Endothelial cell of umbilical vein (primary cell): ENCODE measurements at regions not wholly inside any gene's neighbourhood (a gene's known extent, or its start where the extent isn't known, plus 50 kb on each side); places are given as distances from the start of the nearest gene placed in this dataset.

ENCODE experiments used
- BruUV-seq: library from RNA; stranded (reverse); fragments of 400-500 nt; replicated peaks from 2 replicates; lab custom pipeline; 2021; lab: Mats Ljungman, UMichigan
- CTCF ChIA-PET: fragments of 300-600, 350-600 bp; sonication (Branson Sonifier 250); formaldehyde crosslinking; loops from one replicate; lab custom pipeline; 2021; ENCODE audit warnings: antibody characterized with exemption, inconsistent platforms; lab: Charles Lee
- POLR2A ChIA-PET: fragments of 300-600, 350-600 bp; sonication (Branson Sonifier 250); formaldehyde crosslinking; loops from one replicate; lab custom pipeline; 2021; ENCODE audit warnings: antibody characterized with exemption, inconsistent platforms; lab: Charles Lee
- DNase-seq: peaks from one replicate; pipeline ENCODE4 v3.0.0-alpha.2; 2011; ENCODE audit warnings: low read depth, low spot score
- FAIRE-seq: peaks from 2 replicates; lab custom pipeline; 2011; peaks lifted over from hg19 to GRCh38; lab: Jason Lieb, UNC
- H2AFZ ChIP-seq: 2 replicates; pipeline ENCODE4 v1.6.0; 2012; ENCODE audit warnings: low read depth, low read length, control low read depth, inconsistent platforms
- H3K27ac ChIP-seq: 2 replicates; pipeline ENCODE4 v1.5.1; 2011; ENCODE audit warnings: low read depth, mild to moderate bottlenecking, control low read depth, low read length, moderate library complexity; ENCODE audit not compliant: insufficient read depth
- H3K27me3 ChIP-seq, 2 experiments: 2 replicates each; pipeline versions ENCODE4 v1.6.0 to v1.6.1; 2011; ENCODE audit warnings: low read length in 2 of 2, mixed read lengths in 1 of 2; ENCODE audit not compliant: control insufficient read depth in 2 of 2, insufficient read depth in 2 of 2
- H3K36me3 ChIP-seq, 2 experiments: 2 replicates in 1 of 2; 3 replicates in 1 of 2; pipeline ENCODE4 v1.5.1; 2011; ENCODE audit warnings: low read length in 2 of 2, mild to moderate bottlenecking in 1 of 2, moderate library complexity in 1 of 2; ENCODE audit not compliant: control insufficient read depth in 2 of 2, insufficient read depth in 2 of 2; ENCODE audit errors: extremely low read depth in 1 of 2
- H3K4me1 ChIP-seq: 3 replicates; pipeline ENCODE4 v1.5.1; 2011; ENCODE audit warnings: mild to moderate bottlenecking, low read length; ENCODE audit not compliant: control insufficient read depth, insufficient read depth; ENCODE audit errors: extremely low read depth
- H3K4me2 ChIP-seq: 2 replicates; pipeline ENCODE4 v1.6.1; 2011; ENCODE audit warnings: low read length, control low read depth, mixed read lengths; ENCODE audit not compliant: insufficient read depth
- H3K4me3 ChIP-seq, 3 experiments: fragments of 200-600 bp in 1 of 3; sonication (generic), shearing (Covaris generic) in 1 of 3; replicated peaks in 1 of 3; 2 replicates each; pipeline ENCODE4 v1.5.1; 2011 to 2016; ENCODE audit warnings: control low read depth in 3 of 3, low read length in 3 of 3, mild to moderate bottlenecking in 2 of 3, inconsistent platforms in 1 of 3, low read depth in 1 of 3, moderate library complexity in 1 of 3; ENCODE audit not compliant: insufficient read depth in 1 of 3
- H3K79me2 ChIP-seq: 2 replicates; pipeline ENCODE4 v1.6.0; 2012; ENCODE audit warnings: low read length, inconsistent platforms; ENCODE audit not compliant: control insufficient read depth, insufficient read depth
- H3K9ac ChIP-seq: replicated peaks from 2 replicates; pipeline ENCODE3; 2011; ENCODE audit warnings: low read length, control low read depth; ENCODE audit not compliant: insufficient read depth; ENCODE audit errors: extremely low read depth
- H3K9me1 ChIP-seq: replicated peaks from 3 replicates; pipeline ENCODE4 v1.6.0; 2011; ENCODE audit warnings: mild to moderate bottlenecking, low read length; ENCODE audit not compliant: control insufficient read depth, insufficient read depth; ENCODE audit errors: extremely low read depth
- H3K9me3 ChIP-seq: replicated peaks from 2 replicates; pipeline ENCODE4 v1.5.1; 2012; ENCODE audit warnings: low read length, inconsistent platforms; ENCODE audit not compliant: control insufficient read depth, insufficient read depth
- H4K20me1 ChIP-seq: replicated peaks from 2 replicates; pipeline ENCODE3; 2011; ENCODE audit warnings: mild to moderate bottlenecking, low read length; ENCODE audit not compliant: control insufficient read depth, insufficient read depth; ENCODE audit errors: extremely low read depth
- EZH2 ChIP-seq: IDR thresholded peaks from 2 replicates; pipeline ENCODE4 v1.6.1; 2012; ENCODE audit warnings: borderline replicate concordance, low read depth, mild to moderate bottlenecking, moderate library complexity, low read length, inconsistent platforms; ENCODE audit not compliant: severe bottlenecking
- FOS ChIP-seq: IDR thresholded peaks from 2 replicates; pipeline ENCODE4 v1.6.1; 2011; ENCODE audit warnings: mild to moderate bottlenecking, low read length, moderate library complexity, borderline replicate concordance; ENCODE audit not compliant: insufficient read depth
- GATA2 ChIP-seq: IDR thresholded peaks from 2 replicates; pipeline ENCODE4 v1.7.0; 2011; ENCODE audit warnings: low read depth, mild to moderate bottlenecking, moderate library complexity, mixed read lengths, low read length; ENCODE audit not compliant: insufficient read length, insufficient read depth
- JUN ChIP-seq: IDR thresholded peaks from 2 replicates; pipeline ENCODE4 v1.6.1; 2011; ENCODE audit warnings: borderline replicate concordance, low read depth; ENCODE audit not compliant: insufficient read length, insufficient read depth
- MYC ChIP-seq: IDR thresholded peaks from one replicate; pipeline ENCODE4 v1.6.1; 2011; ENCODE audit warnings: mild to moderate bottlenecking, low read depth, low read length
- POLR2A ChIP-seq: IDR thresholded peaks from 2 replicates; pipeline ENCODE4 v1.6.1; 2012; ENCODE audit warnings: low read depth, mild to moderate bottlenecking, control low read depth, low read length
- POLR2AphosphoS5 ChIP-seq: IDR thresholded peaks from 2 replicates; pipeline ENCODE4 v1.6.1; 2012; ENCODE audit warnings: low read depth, mild to moderate bottlenecking, control low read depth, low read length, moderate library complexity; ENCODE audit not compliant: insufficient read depth
- dilution Hi-C: fragments of 300-500 bp; cut with MboI; formaldehyde crosslinking; loops from one replicate; pipeline ENCODE4 v1.15.0; 2019; ENCODE audit warnings: low sequenced_read_pairs; ENCODE audit not compliant: extremely low pct_ligation_motif_present
- intact Hi-C: fragments of 100-400 bp; cut with micrococcal nuclease; formaldehyde crosslinking; loops from one replicate; pipeline ENCODE4 v1.10.0; 2022
- TF ChIP-seq, protein P1 (sequence below), 2 donors: IDR thresholded peaks; 1 replicate in 1 of 2; 2 replicates in 1 of 2; pipeline ENCODE4 v1.5.1; 2011; ENCODE audit warnings: low read length in 2 of 2, mild to moderate bottlenecking in 2 of 2, moderate library complexity in 2 of 2, control low read depth in 1 of 2, inconsistent platforms in 1 of 2, low read depth in 1 of 2; ENCODE audit not compliant: insufficient read depth in 1 of 2; ENCODE audit errors: extremely low read depth in 1 of 2
- TF ChIP-seq, protein P2 (sequence below): IDR thresholded peaks from 2 replicates; pipeline ENCODE4 v1.6.1; 2011; ENCODE audit not compliant: insufficient read depth, insufficient read length

DNA sequence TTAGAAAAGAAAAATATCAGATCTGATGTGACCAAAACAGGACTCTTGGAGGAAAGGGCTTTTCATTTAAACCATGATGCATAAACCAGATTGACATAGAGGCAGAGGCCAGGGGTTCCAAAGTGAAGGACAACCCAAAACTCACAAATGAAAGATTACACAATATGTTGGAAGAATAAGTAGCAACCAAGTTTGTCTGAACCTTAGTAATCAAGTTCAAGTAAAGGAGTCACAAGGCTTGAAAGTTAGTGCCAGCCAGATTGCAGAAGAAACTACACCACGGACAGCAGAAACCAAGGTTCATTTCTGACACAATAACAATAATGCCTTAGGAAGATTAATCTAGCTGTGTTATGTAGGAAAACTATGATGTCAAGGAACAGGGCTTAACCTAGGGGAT, 124.6 kb downstream of the ZC3H11B start:
- no TSS peak for BruUV-seq
- DNase-seq (no peak), FAIRE-seq (no peak)
- H3K36me3 ChIP-seq: no peaks in the 10 kb centered on the region
- ChIA-PET POLR2A (no interaction called here), CTCF (no interaction called here)
- no peaks in the 10 kb centered on the region for H3K9me1 ChIP-seq
- no peak overlapping the region for H3K27ac ChIP-seq
- no peak overlapping the region for H3K4me2 ChIP-seq
- no peaks in the 10 kb centered on the region for H3K27me3 ChIP-seq
- intact Hi-C loops (no loop called here), dilution Hi-C loops (no loop called here)
- H3K9me3 ChIP-seq: no peaks in the 10 kb centered on the region
- H2AFZ ChIP-seq: no peak overlapping the region
- TF ChIP-seq JUN (no peak), GATA2 (no peak), POLR2AphosphoS5 (no peak), MYC (no peak), FOS (no peak), EZH2 (no peak), POLR2A (no peak)
- TF ChIP-seq, protein P1, sequence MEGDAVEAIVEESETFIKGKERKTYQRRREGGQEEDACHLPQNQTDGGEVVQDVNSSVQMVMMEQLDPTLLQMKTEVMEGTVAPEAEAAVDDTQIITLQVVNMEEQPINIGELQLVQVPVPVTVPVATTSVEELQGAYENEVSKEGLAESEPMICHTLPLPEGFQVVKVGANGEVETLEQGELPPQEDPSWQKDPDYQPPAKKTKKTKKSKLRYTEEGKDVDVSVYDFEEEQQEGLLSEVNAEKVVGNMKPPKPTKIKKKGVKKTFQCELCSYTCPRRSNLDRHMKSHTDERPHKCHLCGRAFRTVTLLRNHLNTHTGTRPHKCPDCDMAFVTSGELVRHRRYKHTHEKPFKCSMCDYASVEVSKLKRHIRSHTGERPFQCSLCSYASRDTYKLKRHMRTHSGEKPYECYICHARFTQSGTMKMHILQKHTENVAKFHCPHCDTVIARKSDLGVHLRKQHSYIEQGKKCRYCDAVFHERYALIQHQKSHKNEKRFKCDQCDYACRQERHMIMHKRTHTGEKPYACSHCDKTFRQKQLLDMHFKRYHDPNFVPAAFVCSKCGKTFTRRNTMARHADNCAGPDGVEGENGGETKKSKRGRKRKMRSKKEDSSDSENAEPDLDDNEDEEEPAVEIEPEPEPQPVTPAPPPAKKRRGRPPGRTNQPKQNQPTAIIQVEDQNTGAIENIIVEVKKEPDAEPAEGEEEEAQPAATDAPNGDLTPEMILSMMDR (IDR thresholded peaks at IDR 0.05; ENCODE audit: extremely low read depth in 1 of 2, insufficient read depth in 1 of 2, low read depth in 1 of 2, low read length in 2 of 2): no peak
- TF ChIP-seq, protein P2, sequence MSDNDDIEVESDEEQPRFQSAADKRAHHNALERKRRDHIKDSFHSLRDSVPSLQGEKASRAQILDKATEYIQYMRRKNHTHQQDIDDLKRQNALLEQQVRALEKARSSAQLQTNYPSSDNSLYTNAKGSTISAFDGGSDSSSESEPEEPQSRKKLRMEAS: no peak
- H3K4me3 ChIP-seq: no peak overlapping the region
- no peak overlapping the region for H3K9ac ChIP-seq
- no peaks in the 10 kb centered on the region for H4K20me1 ChIP-seq
- no peaks in the 10 kb centered on the region for H3K4me1 ChIP-seq
- no peaks in the 10 kb centered on the region for H3K79me2 ChIP-seq
